ENCODE measurements at regions not wholly inside any gene's neighbourhood (a gene's known extent, or its start where the extent isn't known, plus 50 kb on each side); places are given as distances from the start of the nearest gene placed in this dataset.

DNA sequence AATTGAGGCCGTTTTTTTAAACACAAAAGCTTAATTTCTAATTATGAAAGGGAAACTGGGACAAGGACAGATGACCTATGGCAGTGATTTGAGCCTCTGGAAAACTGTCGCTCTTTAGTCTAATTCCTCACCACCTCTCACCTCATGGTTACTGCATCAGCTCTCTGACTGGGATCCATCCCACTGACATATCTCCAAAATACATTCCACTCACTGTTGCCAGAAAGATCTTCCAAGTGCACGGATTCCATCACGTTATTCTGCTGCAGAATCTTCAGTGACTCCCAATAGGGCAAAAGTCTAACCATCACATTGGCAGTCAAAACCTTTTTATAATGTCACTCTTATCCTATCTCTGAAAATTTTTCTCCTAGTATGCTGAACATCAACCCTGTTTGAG is 132.3 kb upstream of the MB21D2 start:
- TF ChIP-seq, protein P1, sequence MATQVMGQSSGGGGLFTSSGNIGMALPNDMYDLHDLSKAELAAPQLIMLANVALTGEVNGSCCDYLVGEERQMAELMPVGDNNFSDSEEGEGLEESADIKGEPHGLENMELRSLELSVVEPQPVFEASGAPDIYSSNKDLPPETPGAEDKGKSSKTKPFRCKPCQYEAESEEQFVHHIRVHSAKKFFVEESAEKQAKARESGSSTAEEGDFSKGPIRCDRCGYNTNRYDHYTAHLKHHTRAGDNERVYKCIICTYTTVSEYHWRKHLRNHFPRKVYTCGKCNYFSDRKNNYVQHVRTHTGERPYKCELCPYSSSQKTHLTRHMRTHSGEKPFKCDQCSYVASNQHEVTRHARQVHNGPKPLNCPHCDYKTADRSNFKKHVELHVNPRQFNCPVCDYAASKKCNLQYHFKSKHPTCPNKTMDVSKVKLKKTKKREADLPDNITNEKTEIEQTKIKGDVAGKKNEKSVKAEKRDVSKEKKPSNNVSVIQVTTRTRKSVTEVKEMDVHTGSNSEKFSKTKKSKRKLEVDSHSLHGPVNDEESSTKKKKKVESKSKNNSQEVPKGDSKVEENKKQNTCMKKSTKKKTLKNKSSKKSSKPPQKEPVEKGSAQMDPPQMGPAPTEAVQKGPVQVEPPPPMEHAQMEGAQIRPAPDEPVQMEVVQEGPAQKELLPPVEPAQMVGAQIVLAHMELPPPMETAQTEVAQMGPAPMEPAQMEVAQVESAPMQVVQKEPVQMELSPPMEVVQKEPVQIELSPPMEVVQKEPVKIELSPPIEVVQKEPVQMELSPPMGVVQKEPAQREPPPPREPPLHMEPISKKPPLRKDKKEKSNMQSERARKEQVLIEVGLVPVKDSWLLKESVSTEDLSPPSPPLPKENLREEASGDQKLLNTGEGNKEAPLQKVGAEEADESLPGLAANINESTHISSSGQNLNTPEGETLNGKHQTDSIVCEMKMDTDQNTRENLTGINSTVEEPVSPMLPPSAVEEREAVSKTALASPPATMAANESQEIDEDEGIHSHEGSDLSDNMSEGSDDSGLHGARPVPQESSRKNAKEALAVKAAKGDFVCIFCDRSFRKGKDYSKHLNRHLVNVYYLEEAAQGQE (IDR thresholded peaks at IDR 0.05; ENCODE audit: insufficient replicate concordance, low read depth): no peak
- TF ChIP-seq POLR2AphosphoS5 (IDR thresholded peaks at IDR 0.05; ENCODE audit: low read depth) (no peak), SPI1 (IDR thresholded peaks at IDR 0.05; ENCODE audit: borderline replicate concordance, low read depth) (no peak), GABPA (IDR thresholded peaks at IDR 0.05; ENCODE audit: low read depth) (no peak)
- TF ChIP-seq, protein P2, sequence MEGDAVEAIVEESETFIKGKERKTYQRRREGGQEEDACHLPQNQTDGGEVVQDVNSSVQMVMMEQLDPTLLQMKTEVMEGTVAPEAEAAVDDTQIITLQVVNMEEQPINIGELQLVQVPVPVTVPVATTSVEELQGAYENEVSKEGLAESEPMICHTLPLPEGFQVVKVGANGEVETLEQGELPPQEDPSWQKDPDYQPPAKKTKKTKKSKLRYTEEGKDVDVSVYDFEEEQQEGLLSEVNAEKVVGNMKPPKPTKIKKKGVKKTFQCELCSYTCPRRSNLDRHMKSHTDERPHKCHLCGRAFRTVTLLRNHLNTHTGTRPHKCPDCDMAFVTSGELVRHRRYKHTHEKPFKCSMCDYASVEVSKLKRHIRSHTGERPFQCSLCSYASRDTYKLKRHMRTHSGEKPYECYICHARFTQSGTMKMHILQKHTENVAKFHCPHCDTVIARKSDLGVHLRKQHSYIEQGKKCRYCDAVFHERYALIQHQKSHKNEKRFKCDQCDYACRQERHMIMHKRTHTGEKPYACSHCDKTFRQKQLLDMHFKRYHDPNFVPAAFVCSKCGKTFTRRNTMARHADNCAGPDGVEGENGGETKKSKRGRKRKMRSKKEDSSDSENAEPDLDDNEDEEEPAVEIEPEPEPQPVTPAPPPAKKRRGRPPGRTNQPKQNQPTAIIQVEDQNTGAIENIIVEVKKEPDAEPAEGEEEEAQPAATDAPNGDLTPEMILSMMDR (IDR thresholded peaks at IDR 0.05; ENCODE audit: insufficient read depth, low read length): no peak
- Histone ChIP-seq H3K4me3 (replicated peaks; ENCODE audit: insufficient read depth, low read length) (no peak overlapping the region), H3K27me3 (ENCODE audit: insufficient read depth, poor library complexity, severe bottlenecking) (no peaks in the 10 kb centered on the region), H3K27ac (replicated peaks) (no peak overlapping the region)
- DNase-seq (ENCODE audit: low read depth in 1 of 2, low spot score in 1 of 2): no peak

DNA sequence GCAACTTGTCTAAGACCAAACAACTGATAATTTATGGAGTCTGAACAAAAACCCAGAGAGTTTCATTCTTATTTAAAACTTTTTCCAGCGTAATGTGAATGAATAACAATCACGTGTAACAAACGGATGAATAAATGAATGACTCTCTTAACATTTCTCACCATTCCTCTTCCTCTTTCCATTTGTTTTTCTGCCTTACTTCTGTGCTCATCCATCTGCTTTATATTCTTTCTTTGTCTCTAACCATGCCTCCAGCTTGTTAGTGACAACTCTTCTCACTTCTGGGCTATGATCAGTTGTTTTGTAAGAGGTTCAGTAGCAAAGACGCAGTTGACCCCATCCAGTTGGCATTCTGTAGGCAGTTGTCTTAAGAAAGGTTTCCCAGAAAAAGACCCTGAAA is 133.7 kb upstream of the MB21D2 start:
- Histone ChIP-seq H3K27me3 (ENCODE audit: insufficient read depth, poor library complexity, severe bottlenecking) (no peaks in the 10 kb centered on the region), H3K4me3 (replicated peaks; ENCODE audit: insufficient read depth, low read length) (no peak overlapping the region), H3K27ac (replicated peaks) (no peak overlapping the region)
- TF ChIP-seq SPI1 (IDR thresholded peaks at IDR 0.05; ENCODE audit: borderline replicate concordance, low read depth) (no peak), GABPA (IDR thresholded peaks at IDR 0.05; ENCODE audit: low read depth) (no peak), POLR2AphosphoS5 (IDR thresholded peaks at IDR 0.05; ENCODE audit: low read depth) (no peak)
- TF ChIP-seq, protein P1 (IDR thresholded peaks at IDR 0.05; ENCODE audit: insufficient replicate concordance, low read depth): no peak
- TF ChIP-seq, protein P2 (IDR thresholded peaks at IDR 0.05; ENCODE audit: insufficient read depth, low read length): no peak
- no peak for DNase-seq (ENCODE audit: low read depth in 1 of 2, low spot score in 1 of 2)

DNA sequence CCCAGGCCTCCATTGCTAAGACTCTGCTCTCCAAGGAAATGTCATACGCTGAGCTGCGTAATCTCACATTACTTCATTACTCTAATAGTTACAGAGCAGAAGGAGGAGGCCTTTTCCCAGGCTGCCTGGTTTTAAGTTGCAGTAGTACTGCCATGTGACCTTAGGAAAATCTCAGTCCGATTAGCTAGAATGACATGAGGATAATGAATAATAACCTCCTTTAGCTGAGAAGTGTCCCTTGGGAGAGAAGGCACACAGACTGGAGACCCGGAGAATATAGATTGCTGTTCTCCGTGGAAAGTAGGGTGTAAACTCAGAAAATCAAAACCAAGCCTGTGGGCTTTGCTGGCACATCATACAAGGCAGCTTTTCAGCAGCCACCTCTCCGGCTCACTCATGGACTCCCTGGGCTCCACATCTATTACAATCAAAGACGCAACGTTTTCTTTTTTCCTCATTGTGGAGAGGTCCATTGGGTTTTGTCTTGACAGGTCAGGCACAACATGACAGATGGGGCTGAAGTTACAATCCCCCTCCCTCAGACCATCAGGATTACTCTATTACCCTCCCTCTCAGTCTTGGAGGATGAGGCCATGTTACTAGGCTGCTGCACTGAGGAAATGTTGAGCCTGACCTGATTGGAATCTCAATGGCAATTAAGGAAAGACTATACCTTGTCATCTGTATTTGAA is 134.8 kb upstream of the MB21D2 start:
- TF ChIP-seq GABPA (IDR thresholded peaks at IDR 0.05; ENCODE audit: low read depth): no peak
- no peak for TF ChIP-seq POLR2AphosphoS5 (IDR thresholded peaks at IDR 0.05; ENCODE audit: low read depth)
- TF ChIP-seq, protein P2 (IDR thresholded peaks at IDR 0.05; ENCODE audit: insufficient read depth, low read length): no peak
- TF ChIP-seq, protein P1 (IDR thresholded peaks at IDR 0.05; ENCODE audit: insufficient replicate concordance, low read depth): no peak
- TF ChIP-seq SPI1 (IDR thresholded peaks at IDR 0.05; ENCODE audit: borderline replicate concordance, low read depth): no peak
- DNase-seq (ENCODE audit: low read depth in 1 of 2, low spot score in 1 of 2): no peak
- Histone ChIP-seq H3K27me3 (ENCODE audit: insufficient read depth, poor library complexity, severe bottlenecking) (no peaks in the 10 kb centered on the region), H3K4me3 (replicated peaks; ENCODE audit: insufficient read depth, low read length) (no peak overlapping the region), H3K27ac (replicated peaks) (no peak overlapping the region)
